ENCODE measurements at regions not wholly inside any gene's neighbourhood (a gene's known extent, or its start where the extent isn't known, plus 50 kb on each side); places are given as distances from the start of the nearest gene placed in this dataset.
A peak's percentile ranks its signal among the peaks of the same experiment; 100 is the strongest.

GRCh38 chr5:100722657-100723056 is 180.4 kb downstream of the ST8SIA4 start (continued):
- TF ChIP-seq REST (IDR thresholded peaks at IDR 0.05; ENCODE audit: low read depth, low read length) (no peak), IRF4 (IDR thresholded peaks at IDR 0.05; ENCODE audit: low read depth, low read length) (no peak), TCF3 (IDR thresholded peaks at IDR 0.05; ENCODE audit: borderline replicate concordance, insufficient read depth, low read depth, low read length) (no peak), MYB (IDR thresholded peaks at IDR 0.05; ENCODE audit: borderline replicate concordance, low read depth, low read length) (no peak)

GRCh38 chr5:100723229-100723628 is 179.9 kb downstream of the ST8SIA4 start:
- SMC1A ChIA-PET (ENCODE audit: uncharacterized antibody, unreplicated experiment): no interaction called here
- no peaks in the 10 kb centered on the region for H3K4me1 ChIP-seq (ENCODE audit: control insufficient read depth, insufficient read depth, low read length)
- POLR2A ChIA-PET: no interaction called here
- CTCF ChIA-PET: no interaction called here
- H3K9me3 ChIP-seq (replicated peaks; ENCODE audit: control insufficient read depth, insufficient read depth, low read length): no peaks in the 10 kb centered on the region
- H3K79me2 ChIP-seq (ENCODE audit: control insufficient read depth, insufficient read depth, low read length): no peaks in the 10 kb centered on the region
- no peak overlapping the region for H3K4me2 ChIP-seq (ENCODE audit: control insufficient read depth, insufficient read depth)
- no peak overlapping the region for H2AFZ ChIP-seq (ENCODE audit: control insufficient read depth, low read depth, low read length)
- H4K20me1 ChIP-seq (ENCODE audit: control insufficient read depth, insufficient read depth): no peaks in the 10 kb centered on the region
- peak; percentile 73 for TF ChIP-seq MTA2 (IDR thresholded peaks at IDR 0.05; ENCODE audit: low read depth)
- no peak for TF ChIP-seq ATF2 (IDR thresholded peaks at IDR 0.05; ENCODE audit: low read length)
- TF ChIP-seq ZBED1 (IDR thresholded peaks at IDR 0.05; ENCODE audit: borderline replicate concordance): no peak
- no peak for TF ChIP-seq POU2F2 (IDR thresholded peaks at IDR 0.05; ENCODE audit: borderline replicate concordance, low read depth, low read length)
- peak; percentile 71; the same call in 1 of the 2 replicates for TF ChIP-seq SPI1 (IDR thresholded peaks at IDR 0.05; ENCODE audit: borderline replicate concordance, insufficient read depth, low read depth, low read length)
- 0 out of 2 replicates have a peak, but pooled peaks have one; percentile 13 for TF ChIP-seq ATF7 (IDR thresholded peaks at IDR 0.05; ENCODE audit: low read depth)
- no peak for FAIRE-seq
- intact Hi-C loops (cut with micrococcal nuclease; ENCODE audit: unreplicated experiment): no loop called here
- H3K27me3 ChIP-seq (replicated peaks in 1 of 2; ENCODE audit: control insufficient read depth in 2 of 2, insufficient read depth in 2 of 2, low read length in 1 of 2): no peaks in the 10 kb centered on the region
- no peak overlapping the region for H3K4me3 ChIP-seq
- no peak overlapping the region for H3K9ac ChIP-seq (ENCODE audit: control insufficient read depth, insufficient read depth, low read length)
- H3K27ac ChIP-seq (ENCODE audit: control insufficient read depth, insufficient read depth): no peak overlapping the region
- H3K36me3 ChIP-seq (ENCODE audit: control insufficient read depth in 2 of 2, insufficient read depth in 2 of 2, low read length in 1 of 2): no peaks in the 10 kb centered on the region
- in situ Hi-C loops (cut with MboI): no loop called here
- ATAC-seq: peak; percentile 56; the same call in 2 of the 3 replicates
- no TSS peak for BruUV-seq (replicated peaks)
- RAD21 ChIA-PET (ENCODE audit: unreplicated experiment): interaction anchor here (1.1 kb wide), 1 partner anchor 180 kb away, joined by 3 read pairs; the partner anchor contains the start of gene ST8SIA4
- no peak for DNase-seq (ENCODE audit: low read depth, low spot score)
